Fibroblast of lung (primary cell): ENCODE measurements at regions not wholly inside any gene's neighbourhood (a gene's known extent, or its start where the extent isn't known, plus 50 kb on each side); places are given as distances from the start of the nearest gene placed in this dataset.

Experiments
- DNase-seq, 2 donors: peaks; one replicate each; pipeline versions ENCODE4 v3.0.0 to v3.0.0-alpha.2; 2010; ENCODE audit warnings: low read depth in 2 of 2
- H2AFZ ChIP-seq: 2 replicates; pipeline ENCODE4 v1.5.1; 2012; ENCODE audit warnings: low read length, control low read depth, inconsistent platforms
- H3K27ac ChIP-seq: 2 replicates; pipeline ENCODE4 v1.5.1; 2011; ENCODE audit warnings: low read length, control low read depth; ENCODE audit not compliant: insufficient read depth
- H3K27me3 ChIP-seq: 2 replicates; pipeline ENCODE4 v1.5.1; 2011; ENCODE audit warnings: mild to moderate bottlenecking, low read length; ENCODE audit not compliant: control insufficient read depth, insufficient read depth
- H3K36me3 ChIP-seq: 2 replicates; pipeline ENCODE4 v1.5.1; 2011; ENCODE audit warnings: low read length; ENCODE audit not compliant: control insufficient read depth, insufficient read depth
- H3K4me1 ChIP-seq: 2 replicates; pipeline ENCODE4 v1.5.1; 2011; ENCODE audit warnings: low read length; ENCODE audit not compliant: control insufficient read depth, insufficient read depth; ENCODE audit errors: extremely low read depth
- H3K4me2 ChIP-seq: 2 replicates; pipeline ENCODE4 v1.5.1; 2011; ENCODE audit warnings: low read length, control low read depth; ENCODE audit not compliant: insufficient read depth; ENCODE audit errors: extremely low read depth
- H3K4me3 ChIP-seq, 4 experiments: fragments of 200-600 bp in 1 of 4; sonication (generic) in 1 of 4; replicated peaks in 1 of 4; 2 replicates each; pipeline ENCODE4 v1.5.1; 2011 to 2016; ENCODE audit warnings: low read length in 4 of 4, low read depth in 3 of 4, mild to moderate bottlenecking in 3 of 4, control low read depth in 2 of 4, inconsistent platforms in 1 of 4, mixed read lengths in 1 of 4; ENCODE audit not compliant: insufficient read depth in 1 of 4; ENCODE audit errors: control extremely low read depth in 1 of 4
- H3K79me2 ChIP-seq: 2 replicates; pipeline ENCODE4 v1.5.1; 2012; ENCODE audit warnings: mild to moderate bottlenecking, low read length, inconsistent platforms; ENCODE audit not compliant: control insufficient read depth, insufficient read depth
- H3K9ac ChIP-seq: 2 replicates; pipeline ENCODE4 v1.5.1; 2011; ENCODE audit warnings: mild to moderate bottlenecking, low read length, control low read depth; ENCODE audit not compliant: insufficient read depth
- H3K9me3 ChIP-seq: 2 replicates; pipeline ENCODE4 v1.5.1; 2012; ENCODE audit warnings: low read depth, low read length; ENCODE audit not compliant: control insufficient read depth, insufficient read depth
- H4K20me1 ChIP-seq: 2 replicates; pipeline ENCODE4 v1.5.1; 2011; ENCODE audit warnings: low read length; ENCODE audit not compliant: control insufficient read depth, insufficient read depth; ENCODE audit errors: extremely low read depth
- EZH2 ChIP-seq: IDR thresholded peaks from 2 replicates; pipeline ENCODE4 v1.5.1; 2012; ENCODE audit warnings: low read length, control low read depth, mild to moderate bottlenecking; ENCODE audit errors: missing control alignments
- TF ChIP-seq, protein P1 (sequence below), 2 donors: IDR thresholded peaks in 1 of 2; conservative IDR thresholded peaks in 1 of 2; 1 replicate in 1 of 2; 2 replicates in 1 of 2; pipeline ENCODE4 v1.5.1; 2011 to 2012; ENCODE audit warnings: low read length in 2 of 2, control low read depth in 1 of 2, inconsistent platforms in 1 of 2, low read depth in 1 of 2, mild to moderate bottlenecking in 1 of 2

DNA sequence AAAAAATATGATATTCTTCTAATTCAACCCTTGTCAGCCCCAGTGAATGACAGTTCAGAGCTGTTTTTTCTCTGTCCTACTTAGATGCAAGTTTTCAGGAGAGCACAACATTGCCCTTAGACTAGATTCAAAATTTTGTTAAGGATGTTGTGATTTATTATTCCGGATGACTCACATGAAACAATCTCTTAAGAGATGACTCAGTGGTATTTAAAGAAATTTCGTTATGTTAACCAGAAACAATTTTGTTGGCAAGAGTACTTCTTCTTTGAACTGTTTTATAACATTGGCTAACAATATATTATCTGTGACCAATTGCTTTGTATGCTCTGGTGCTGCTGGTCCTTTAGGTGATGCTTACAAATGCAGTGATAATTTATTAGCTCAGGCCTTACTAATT, 132.0 kb downstream of the IZUMO3 start:
- Histone ChIP-seq H3K36me3 (no peaks in the 10 kb centered on the region), H3K27me3 (no peaks in the 10 kb centered on the region), H3K9ac (no peak overlapping the region), H3K4me1 (no peaks in the 10 kb centered on the region), H3K4me2 (no peak overlapping the region), H3K79me2 (no peaks in the 10 kb centered on the region), H2AFZ (no peak overlapping the region), H3K4me3 (no peak overlapping the region), H3K9me3 (no peaks in the 10 kb centered on the region), H3K27ac (no peak overlapping the region), H4K20me1 (no peaks in the 10 kb centered on the region)
- DNase-seq = peak in 1 of 2 donors; percentile 51
- TF ChIP-seq EZH2 = no peak
- TF ChIP-seq, protein P1, sequence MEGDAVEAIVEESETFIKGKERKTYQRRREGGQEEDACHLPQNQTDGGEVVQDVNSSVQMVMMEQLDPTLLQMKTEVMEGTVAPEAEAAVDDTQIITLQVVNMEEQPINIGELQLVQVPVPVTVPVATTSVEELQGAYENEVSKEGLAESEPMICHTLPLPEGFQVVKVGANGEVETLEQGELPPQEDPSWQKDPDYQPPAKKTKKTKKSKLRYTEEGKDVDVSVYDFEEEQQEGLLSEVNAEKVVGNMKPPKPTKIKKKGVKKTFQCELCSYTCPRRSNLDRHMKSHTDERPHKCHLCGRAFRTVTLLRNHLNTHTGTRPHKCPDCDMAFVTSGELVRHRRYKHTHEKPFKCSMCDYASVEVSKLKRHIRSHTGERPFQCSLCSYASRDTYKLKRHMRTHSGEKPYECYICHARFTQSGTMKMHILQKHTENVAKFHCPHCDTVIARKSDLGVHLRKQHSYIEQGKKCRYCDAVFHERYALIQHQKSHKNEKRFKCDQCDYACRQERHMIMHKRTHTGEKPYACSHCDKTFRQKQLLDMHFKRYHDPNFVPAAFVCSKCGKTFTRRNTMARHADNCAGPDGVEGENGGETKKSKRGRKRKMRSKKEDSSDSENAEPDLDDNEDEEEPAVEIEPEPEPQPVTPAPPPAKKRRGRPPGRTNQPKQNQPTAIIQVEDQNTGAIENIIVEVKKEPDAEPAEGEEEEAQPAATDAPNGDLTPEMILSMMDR (conservative IDR thresholded peaks at IDR 0.05 in 1 of 2, IDR thresholded peaks at IDR 0.05 in 1 of 2; ENCODE audit: low read depth in 1 of 2, low read length in 2 of 2) = no peak

DNA sequence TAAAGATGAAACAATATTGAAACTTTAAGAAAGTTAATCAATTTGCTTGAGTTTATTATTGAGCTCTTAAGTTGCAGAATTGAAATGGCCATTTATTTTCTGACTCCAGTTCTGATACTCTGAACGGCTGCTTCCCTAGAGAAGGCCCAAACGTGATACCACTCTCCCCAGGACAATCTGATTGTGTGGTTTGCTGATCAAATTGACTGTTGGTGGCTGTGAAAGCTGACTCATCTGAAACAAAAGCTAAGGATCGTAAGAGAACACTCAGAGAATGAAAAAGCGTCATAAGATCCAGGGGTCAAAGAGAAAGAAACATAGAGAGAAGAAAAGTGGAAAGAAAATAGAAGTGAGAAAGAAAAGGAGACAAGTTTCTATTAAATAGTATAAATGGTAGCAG, 147.2 kb downstream of the IZUMO3 start:
- Histone ChIP-seq H3K4me1 (no peaks in the 10 kb centered on the region), H3K9me3 (no peaks in the 10 kb centered on the region), H2AFZ (no peak overlapping the region), H3K4me2 (no peak overlapping the region), H3K9ac (no peak overlapping the region), H3K4me3 (no peak overlapping the region), H3K27me3 (no peaks in the 10 kb centered on the region), H3K79me2 (no peaks in the 10 kb centered on the region), H3K27ac (no peak overlapping the region), H3K36me3 (no peaks in the 10 kb centered on the region), H4K20me1 (no peaks in the 10 kb centered on the region)
- peak in 1 of 2 donors; percentile 29 for DNase-seq
- no peak for TF ChIP-seq EZH2
- TF ChIP-seq, protein P1 (conservative IDR thresholded peaks at IDR 0.05 in 1 of 2, IDR thresholded peaks at IDR 0.05 in 1 of 2; ENCODE audit: low read depth in 1 of 2, low read length in 2 of 2) = no peak

DNA sequence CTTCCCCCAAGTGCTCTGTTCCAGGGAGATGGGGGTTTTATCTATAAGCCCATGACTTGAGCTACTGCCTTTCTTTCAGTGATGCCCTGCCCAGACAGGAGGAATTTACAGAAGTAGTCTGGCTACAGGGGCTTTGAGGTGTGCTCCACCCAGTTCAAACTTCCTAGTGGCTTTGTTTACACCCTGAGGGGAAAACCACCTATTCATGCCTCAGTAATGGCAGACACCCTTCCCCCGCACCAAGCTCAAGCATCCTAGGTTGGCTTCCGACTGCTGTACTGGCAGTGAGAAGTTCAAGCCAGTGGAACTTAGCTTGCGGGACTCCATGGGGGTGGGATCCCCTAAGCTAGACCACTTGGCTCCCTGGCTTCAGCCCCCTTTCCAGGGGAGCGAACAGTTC, 154.6 kb downstream of the IZUMO3 start:
- no peaks in the 10 kb centered on the region for H3K9me3 ChIP-seq
- TF ChIP-seq EZH2 = no peak
- TF ChIP-seq, protein P1 (conservative IDR thresholded peaks at IDR 0.05 in 1 of 2, IDR thresholded peaks at IDR 0.05 in 1 of 2; ENCODE audit: low read depth in 1 of 2, low read length in 2 of 2) = no peak
- H3K79me2 ChIP-seq = no peaks in the 10 kb centered on the region
- no peaks in the 10 kb centered on the region for H3K36me3 ChIP-seq
- H3K4me1 ChIP-seq = no peaks in the 10 kb centered on the region
- no peak overlapping the region for H3K4me2 ChIP-seq
- H2AFZ ChIP-seq = no peak overlapping the region
- no peak for DNase-seq
- no peaks in the 10 kb centered on the region for H3K27me3 ChIP-seq
- H3K9ac ChIP-seq = no peak overlapping the region
- no peak overlapping the region for H3K27ac ChIP-seq
- H3K4me3 ChIP-seq = no peak overlapping the region
- H4K20me1 ChIP-seq = no peaks in the 10 kb centered on the region
